ENCODE measurements at regions not wholly inside any gene's neighbourhood (a gene's known extent, or its start where the extent isn't known, plus 50 kb on each side); places are given as distances from the start of the nearest gene placed in this dataset.

DNA sequence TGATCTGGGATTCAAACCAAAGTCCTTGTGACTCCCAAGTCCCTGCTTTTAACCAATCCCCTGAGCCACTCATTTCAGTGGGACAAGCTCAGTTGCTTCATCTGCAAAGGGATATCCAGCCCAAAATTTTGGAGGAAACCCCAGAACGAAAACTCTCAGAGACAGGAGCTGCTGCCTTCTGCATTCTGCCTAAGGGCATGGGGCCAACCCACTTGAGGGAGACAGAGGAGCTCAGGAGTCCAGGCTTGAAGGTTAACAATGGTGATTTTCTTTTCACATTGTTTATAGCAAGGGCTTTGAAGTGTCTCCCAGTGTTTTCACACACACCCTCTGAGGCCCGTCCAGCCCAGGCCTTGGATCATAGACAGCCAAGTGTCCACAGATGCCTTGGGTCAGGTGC is 148.1 kb upstream of the CTTNBP2NL start:
- no peaks in the 10 kb centered on the region for H3K36me3 Mint-ChIP-seq (ENCODE audit: insufficient read depth in 1 of 3, low read depth in 3 of 3)
- Histone ChIP-seq H3K27ac (ENCODE audit: insufficient read length, low read depth, low read length) (no peak overlapping the region), H4K20me1 (ENCODE audit: control insufficient read depth, insufficient read depth, insufficient read length) (no peaks in the 10 kb centered on the region), H3K4me1 (ENCODE audit: insufficient read depth, low read length) (no peaks in the 10 kb centered on the region), H4K5ac (ENCODE audit: insufficient read length, low read depth, low read length) (no peak overlapping the region), H3K23ac (ENCODE audit: insufficient read length, low read depth, low read length) (no peak overlapping the region), H3T11ph (ENCODE audit: low read length) (no peak overlapping the region), H2AFZ (ENCODE audit: low read length) (no peak overlapping the region), H2AK5ac (ENCODE audit: insufficient read length, low read length) (no peak overlapping the region), H2BK5ac (ENCODE audit: insufficient read length, low read length) (no peak overlapping the region), H3K18ac (ENCODE audit: insufficient read length, low read depth, low read length) (no peak overlapping the region), H3K4me2 (ENCODE audit: insufficient read depth, insufficient read length, low read length) (no peak overlapping the region), H3K79me2 (ENCODE audit: insufficient read depth, low read length) (no peaks in the 10 kb centered on the region), H3K23me2 (ENCODE audit: insufficient read length, low read depth, low read length, poor library complexity, severe bottlenecking) (no peaks in the 10 kb centered on the region), H2BK120ac (ENCODE audit: low read depth, low read length, poor library complexity, severe bottlenecking) (no peak overlapping the region), H3K14ac (ENCODE audit: insufficient read depth, low read length) (no peak overlapping the region), H2BK15ac (ENCODE audit: low read depth, low read length) (no peak overlapping the region), H2BK12ac (ENCODE audit: insufficient read length, low read depth, low read length) (no peak overlapping the region), H4K8ac (replicated peaks; ENCODE audit: insufficient read length, low read depth, low read length) (no peak overlapping the region), H3K79me1 (ENCODE audit: insufficient read depth, low read depth, low read length, poor library complexity, severe bottlenecking) (no peaks in the 10 kb centered on the region), H3K4ac (ENCODE audit: low read depth, low read length) (no peak overlapping the region), H3K27me3 (ENCODE audit: insufficient read depth, low read length) (no peaks in the 10 kb centered on the region), H3K9ac (ENCODE audit: extremely low read depth, insufficient read length, low read length) (no peak overlapping the region), H4K91ac (ENCODE audit: insufficient read length, low read depth, low read length) (no peak overlapping the region), H3K56ac (ENCODE audit: insufficient read length, low read depth, low read length) (no peak overlapping the region), H2BK20ac (ENCODE audit: low read depth, low read length, poor library complexity, severe bottlenecking) (no peak overlapping the region), H3K9me3 (ENCODE audit: control insufficient read depth, low read depth, low read length) (no peaks in the 10 kb centered on the region)
- no peaks in the 10 kb centered on the region; a peak in 1 of 5 replicates for H3K9me3 Mint-ChIP-seq
- no CpG with 5 or more reads among the region's 2 CpGs for WGBS (ENCODE audit: extremely low coverage, insufficient read length, low lambda C conversion rate)
- H3K4me3 Mint-ChIP-seq: no peak overlapping the region
- DNase-seq: no peak
- H3K27ac Mint-ChIP-seq: no peak overlapping the region
- TF ChIP-seq, protein P1, sequence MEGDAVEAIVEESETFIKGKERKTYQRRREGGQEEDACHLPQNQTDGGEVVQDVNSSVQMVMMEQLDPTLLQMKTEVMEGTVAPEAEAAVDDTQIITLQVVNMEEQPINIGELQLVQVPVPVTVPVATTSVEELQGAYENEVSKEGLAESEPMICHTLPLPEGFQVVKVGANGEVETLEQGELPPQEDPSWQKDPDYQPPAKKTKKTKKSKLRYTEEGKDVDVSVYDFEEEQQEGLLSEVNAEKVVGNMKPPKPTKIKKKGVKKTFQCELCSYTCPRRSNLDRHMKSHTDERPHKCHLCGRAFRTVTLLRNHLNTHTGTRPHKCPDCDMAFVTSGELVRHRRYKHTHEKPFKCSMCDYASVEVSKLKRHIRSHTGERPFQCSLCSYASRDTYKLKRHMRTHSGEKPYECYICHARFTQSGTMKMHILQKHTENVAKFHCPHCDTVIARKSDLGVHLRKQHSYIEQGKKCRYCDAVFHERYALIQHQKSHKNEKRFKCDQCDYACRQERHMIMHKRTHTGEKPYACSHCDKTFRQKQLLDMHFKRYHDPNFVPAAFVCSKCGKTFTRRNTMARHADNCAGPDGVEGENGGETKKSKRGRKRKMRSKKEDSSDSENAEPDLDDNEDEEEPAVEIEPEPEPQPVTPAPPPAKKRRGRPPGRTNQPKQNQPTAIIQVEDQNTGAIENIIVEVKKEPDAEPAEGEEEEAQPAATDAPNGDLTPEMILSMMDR (conservative IDR thresholded peaks at IDR 0.05): no peak
- peaks cover 3% of the 10 kb centered on the region for H3K27me3 Mint-ChIP-seq (ENCODE audit: low read depth)
- H3K4me1 Mint-ChIP-seq: peaks cover 6 to 7% of the 10 kb centered on the region in 2 experiments

Data from H9 (cell line).